HG03097 (cell line): ENCODE measurements at regions not wholly inside any gene's neighbourhood (a gene's known extent, or its start where the extent isn't known, plus 50 kb on each side); places are given as distances from the start of the nearest gene placed in this dataset.

Experiments
- ATAC-seq: cut with Tn5 transposase; IDR thresholded peaks from one replicate; pipeline ENCODE4 v1.9.1; 2021; ENCODE audit not compliant: unreplicated experiment, low FRiP score

GRCh38 chr3:163018067-163018466 lies 1521.5 kb downstream of the OTOL1 start:
- no peak for ATAC-seq

- no peak for ATAC-seq
Measured at GRCh38 chr3:163018664-163019063, 1522.1 kb downstream of the OTOL1 start.

DNA sequence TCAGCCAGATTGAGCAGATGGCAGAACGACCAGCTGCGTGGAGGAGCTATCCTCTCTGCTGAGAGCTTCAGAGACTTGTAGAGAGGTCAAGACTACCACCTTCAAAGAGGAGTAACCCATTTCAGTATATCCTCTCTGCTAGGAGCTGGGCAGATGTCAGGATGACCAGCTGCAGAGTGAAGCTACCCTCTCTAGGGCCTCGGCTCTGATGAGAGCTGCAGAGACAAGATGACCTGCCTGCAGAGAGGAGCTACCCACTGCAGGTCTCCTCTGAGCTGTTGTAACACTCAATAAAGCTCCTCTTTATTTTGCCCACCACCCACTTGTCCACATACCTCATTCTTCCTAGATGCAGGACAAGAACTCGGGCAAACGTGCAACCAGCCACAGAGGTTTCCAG lies 1522.7 kb downstream of the OTOL1 start:
- no peak for ATAC-seq

DNA sequence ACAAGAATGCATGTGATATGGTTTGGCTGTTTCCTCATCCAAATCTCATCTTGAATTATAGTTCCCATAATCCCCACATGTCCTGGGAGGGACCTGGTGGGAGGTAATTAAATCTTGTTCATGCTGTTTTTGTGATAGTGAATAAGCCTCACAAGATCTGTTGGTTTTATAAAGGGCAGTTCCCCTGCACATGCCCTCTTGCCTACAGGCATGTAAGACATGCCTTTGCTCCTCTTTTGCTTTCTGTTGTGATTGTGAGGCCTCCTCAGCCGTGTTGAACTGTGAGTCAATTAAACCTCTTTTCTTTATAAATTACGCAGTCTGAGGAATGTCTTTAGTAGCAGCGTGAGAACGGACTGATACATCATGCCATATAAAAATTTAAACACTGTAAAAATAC lies 1537.0 kb downstream of the OTOL1 start:
- no peak for ATAC-seq

- no peak for ATAC-seq
Measured at GRCh38 chr3:163039636-163040035, 1543.0 kb downstream of the OTOL1 start.

GRCh38 chr3:163043074-163043473 lies 1546.5 kb downstream of the OTOL1 start:
- ATAC-seq, result no peak

GRCh38 chr3:163045945-163046344 lies 1549.3 kb downstream of the OTOL1 start:
- ATAC-seq, result no peak

DNA sequence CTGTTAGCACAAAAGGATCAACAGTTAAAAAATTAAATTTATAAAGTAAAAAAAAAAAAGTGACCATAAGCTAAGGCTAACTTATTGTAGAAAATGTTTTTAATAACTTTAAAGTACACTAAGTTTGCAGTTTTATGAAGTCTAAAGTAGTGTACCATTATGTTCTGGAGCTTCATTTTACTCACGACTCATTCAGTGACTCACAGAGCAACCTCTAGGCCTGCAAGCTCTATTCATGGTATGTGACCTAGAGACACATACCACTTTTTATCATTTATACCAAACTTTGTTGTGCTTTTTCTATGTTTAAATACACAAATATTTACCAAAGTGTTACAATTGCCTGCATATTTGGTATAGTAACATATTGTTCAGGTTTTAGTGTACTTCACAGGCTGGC lies 1552.3 kb downstream of the OTOL1 start:
- ATAC-seq, result no peak

- ATAC-seq, result no peak
Measured at GRCh38 chr3:163056874-163057497, 1560.4 kb downstream of the OTOL1 start.

DNA sequence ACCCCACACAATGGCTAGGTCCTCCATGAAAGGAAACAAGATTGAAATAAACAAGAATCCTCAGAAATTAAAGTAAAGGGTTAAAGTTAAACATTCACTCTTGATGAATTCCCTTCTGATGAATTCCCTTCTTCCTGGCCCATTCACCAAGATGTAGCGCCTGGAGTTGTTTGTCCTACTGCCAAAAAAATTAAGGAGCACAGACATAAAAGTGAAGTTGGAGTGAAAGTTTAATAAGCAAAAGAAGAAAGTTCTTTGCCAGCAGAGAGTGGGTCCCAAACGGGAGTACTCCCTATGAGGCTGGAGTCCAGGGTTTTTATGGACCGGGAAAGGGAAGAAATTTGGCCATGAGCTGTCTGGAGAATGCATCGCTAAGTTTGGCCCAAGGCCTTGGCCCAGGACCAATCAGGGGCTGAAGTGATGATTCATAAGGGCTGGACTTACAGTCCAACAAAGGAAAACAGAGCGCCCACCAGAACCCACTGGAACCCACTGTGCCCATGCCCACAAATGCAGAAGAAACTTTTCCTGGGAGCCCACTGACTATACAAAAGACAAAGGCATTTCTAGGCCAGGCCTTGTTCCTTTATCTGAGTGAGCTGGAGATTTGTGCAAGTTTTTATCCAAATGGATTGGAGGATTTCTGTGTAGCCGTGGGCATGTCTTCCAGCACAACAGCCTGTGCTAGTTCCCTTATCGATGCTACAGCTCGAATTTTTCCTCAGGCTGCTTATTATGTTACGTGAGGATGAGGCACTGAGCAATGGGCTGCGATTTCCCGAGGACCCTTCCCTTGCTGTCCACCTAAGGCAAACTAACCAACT lies 1561.6 kb downstream of the OTOL1 start:
- ATAC-seq, result no peak

DNA sequence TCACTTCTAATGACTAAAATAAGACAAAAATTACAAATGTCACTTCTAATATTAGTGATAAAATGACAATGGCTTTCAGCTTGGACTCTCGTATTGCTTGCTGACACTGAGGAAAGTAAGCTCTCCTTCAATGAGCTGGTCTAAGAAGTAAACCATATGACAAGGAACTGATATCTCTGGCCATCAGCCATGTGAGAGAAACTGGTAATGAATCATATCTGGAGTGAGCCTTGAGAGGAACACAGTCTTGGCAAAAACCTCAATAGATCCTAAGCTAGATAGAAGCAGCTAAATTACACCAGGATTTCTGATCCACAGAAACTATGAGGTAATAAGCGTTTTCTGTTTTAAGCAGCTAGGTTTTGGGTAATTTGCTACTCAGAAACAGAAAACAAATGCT lies 1575.1 kb downstream of the OTOL1 start:
- no peak for ATAC-seq
